SK-N-SH (cell line): ENCODE measurements at regions not wholly inside any gene's neighbourhood (a gene's known extent, or its start where the extent isn't known, plus 50 kb on each side); places are given as distances from the start of the nearest gene placed in this dataset.

Experiments used
- CTCF ChIA-PET: fragments of 300-600, 350-600 bp; formaldehyde crosslinking; extraction: SDS; loops from one replicate; lab custom pipeline; 2021; lab: Yijun Ruan, JAX
- POLR2A ChIA-PET: fragments of 350-600 bp; sonication (Branson Sonifier 250); formaldehyde crosslinking; extraction: SDS; loops from one replicate; lab custom pipeline; 2020; ENCODE audit warnings: antibody characterized with exemption, inconsistent platforms; lab: Yijun Ruan, JAX
- DNase-seq: peaks from one replicate; pipeline ENCODE4 v3.0.0; 2012
- H2AFZ ChIP-seq: fragments of 200-600 bp; sonication (generic); 2 replicates; pipeline ENCODE4 v1.8.1; 2016; ENCODE audit warnings: antibody characterized with exemption, mild to moderate bottlenecking, low read depth
- H3F3A ChIP-seq: fragments of 200-600 bp; sonication (generic); replicated peaks from 2 replicates; pipeline ENCODE3; 2016; ENCODE audit warnings: antibody characterized with exemption, mild to moderate bottlenecking; ENCODE audit not compliant: insufficient read depth
- H3K27ac ChIP-seq, 2 experiments: fragments of 200-500 bp in 1 of 2; fragments of 200-600 bp in 1 of 2; sonication (Bioruptor generic) in 1 of 2; sonication (generic), shearing (Covaris generic) in 1 of 2; 2 replicates each; pipeline versions ENCODE4 v1.5.1 to v1.6.1; 2014 to 2016; ENCODE audit warnings: low read depth in 2 of 2, inconsistent platforms in 1 of 2, low read length in 1 of 2, mild to moderate bottlenecking in 1 of 2, mixed read lengths in 1 of 2
- H3K27me3 ChIP-seq: fragments of 200-600 bp; sonication (generic), shearing (Covaris generic); 2 replicates; pipeline ENCODE4 v1.6.1; 2016; ENCODE audit warnings: mixed run types; ENCODE audit not compliant: insufficient read depth
- H3K36me3 ChIP-seq, 2 experiments: fragments of 200-500 bp in 1 of 2; fragments of 200-600 bp in 1 of 2; sonication (Bioruptor generic) in 1 of 2; sonication (generic) in 1 of 2; replicated peaks in 1 of 2; 2 replicates each; pipeline versions ENCODE3 to v1.5.1; 2014 to 2016; ENCODE audit warnings: low read length in 1 of 2, mild to moderate bottlenecking in 1 of 2; ENCODE audit not compliant: insufficient read depth in 2 of 2, control insufficient read depth in 1 of 2
- H3K4me1 ChIP-seq, 2 experiments: fragments of 200-500 bp in 1 of 2; fragments of 200-600 bp in 1 of 2; sonication (Bioruptor generic) in 1 of 2; sonication (generic), shearing (Covaris generic) in 1 of 2; 2 replicates each; pipeline versions ENCODE4 v1.5.1 to v1.6.1; 2014 to 2016; ENCODE audit warnings: low read depth in 1 of 2, low read length in 1 of 2, mixed run types in 1 of 2; ENCODE audit not compliant: insufficient read depth in 2 of 2, control insufficient read depth in 1 of 2
- H3K4me2 ChIP-seq: fragments of 200-600 bp; sonication (generic), shearing (Covaris generic); 2 replicates; pipeline ENCODE4 v1.6.1; 2017; ENCODE audit warnings: mixed run types
- H3K4me3 ChIP-seq, 2 experiments: fragments of 200-500 bp in 1 of 2; fragments of 200-600 bp in 1 of 2; sonication (Bioruptor generic) in 1 of 2; sonication (generic), shearing (Covaris generic) in 1 of 2; 2 replicates each; pipeline versions ENCODE4 v1.5.1 to v1.8.1; 2014 to 2016; ENCODE audit warnings: low read depth in 2 of 2, inconsistent platforms in 1 of 2, low read length in 1 of 2, mild to moderate bottlenecking in 1 of 2, mixed read lengths in 1 of 2, moderate library complexity in 1 of 2
- H3K79me2 ChIP-seq: fragments of 200-600 bp; sonication (generic); 2 replicates; pipeline ENCODE4 v1.8.1; 2017; ENCODE audit warnings: mild to moderate bottlenecking; ENCODE audit not compliant: insufficient read depth
- H3K9ac ChIP-seq: fragments of 200-600 bp; sonication (generic); 2 replicates; pipeline ENCODE4 v1.6.1; 2017; ENCODE audit warnings: mixed run types
- H3K9me2 ChIP-seq: fragments of 200-600 bp; sonication (generic); 2 replicates; pipeline ENCODE4 v1.6.1; 2017; ENCODE audit warnings: mixed run types
- H3K9me3 ChIP-seq: fragments of 200-600 bp; sonication (generic); 2 replicates; pipeline ENCODE4 v1.6.1; 2017; ENCODE audit warnings: mixed run types, mild to moderate bottlenecking, moderate library complexity
- H4K20me1 ChIP-seq: fragments of 200-600 bp; sonication (generic); 2 replicates; pipeline ENCODE4 v1.6.1; 2017; ENCODE audit warnings: mild to moderate bottlenecking, mixed run types; ENCODE audit not compliant: insufficient read depth
- CHD2 ChIP-seq: fragments of 150-350 bp; IDR thresholded peaks from 2 replicates; pipeline ENCODE4 v1.6.1; 2018; ENCODE audit warnings: low read length; ENCODE audit not compliant: partially characterized antibody
- CTCF ChIP-seq: fragments of 200-600 bp; sonication (generic); IDR thresholded peaks from 2 replicates; pipeline ENCODE4 v1.6.1; 2017; ENCODE audit warnings: antibody characterized with exemption, mild to moderate bottlenecking, moderate library complexity
- EP300 ChIP-seq, 2 experiments: IDR thresholded peaks; 2 replicates each; pipeline versions ENCODE4 v1.4.0 to v1.6.1; 2012; ENCODE audit warnings: borderline replicate concordance in 1 of 2, low read depth in 1 of 2, low read length in 1 of 2
- FOXJ3 ChIP-seq: sonication (generic); formaldehyde crosslinking; IDR thresholded peaks from 2 replicates; pipeline ENCODE4 v1.5.1; 2020; ENCODE audit warnings: mild to moderate bottlenecking, missing genetic modification reagents
- GABPA ChIP-seq: IDR thresholded peaks from 2 replicates; pipeline ENCODE4 v1.4.0; 2012; ENCODE audit warnings: low read depth, mild to moderate bottlenecking
- JUND ChIP-seq: IDR thresholded peaks from 2 replicates; pipeline ENCODE4 v1.4.0; 2012
- MEF2A ChIP-seq: IDR thresholded peaks from 2 replicates; pipeline ENCODE4 v1.4.0; 2012; ENCODE audit warnings: low read depth, borderline replicate concordance
- MXI1 ChIP-seq: IDR thresholded peaks from 2 replicates; pipeline ENCODE4 v1.6.1; 2012; ENCODE audit warnings: mild to moderate bottlenecking, low read depth, low read length, improper control_type of control experiment
- NFIC ChIP-seq: IDR thresholded peaks from 2 replicates; pipeline ENCODE4 v1.4.0; 2012; ENCODE audit warnings: borderline replicate concordance
- NRF1 ChIP-seq: IDR thresholded peaks from 2 replicates; pipeline ENCODE4 v1.6.1; 2012; ENCODE audit warnings: low read depth, mild to moderate bottlenecking, low read length
- POLR2AphosphoS5 ChIP-seq: IDR thresholded peaks from 2 replicates; pipeline ENCODE4 v1.6.1; 2012; ENCODE audit warnings: low read depth, low read length
- RAD21 ChIP-seq: IDR thresholded peaks from 2 replicates; pipeline ENCODE4 v1.6.1; 2012; ENCODE audit warnings: mild to moderate bottlenecking, low read length
- RCOR1 ChIP-seq: fragments of 150-350 bp; IDR thresholded peaks from 2 replicates; pipeline ENCODE4 v1.6.1; 2017; ENCODE audit warnings: antibody characterized with exemption, low read length
- RFX5 ChIP-seq: IDR thresholded peaks from 2 replicates; pipeline ENCODE4 v1.6.1; 2012; ENCODE audit warnings: mild to moderate bottlenecking, improper control_type of control experiment, low read length
- RXRA ChIP-seq: IDR thresholded peaks from 2 replicates; pipeline ENCODE4 v1.4.0; 2012; ENCODE audit warnings: low read depth, mild to moderate bottlenecking, borderline replicate concordance
- SIN3A ChIP-seq: IDR thresholded peaks from 2 replicates; pipeline ENCODE4 v1.6.1; 2012; ENCODE audit warnings: low read depth, mild to moderate bottlenecking, low read length, moderate library complexity, borderline replicate concordance
- SMC3 ChIP-seq: IDR thresholded peaks from 2 replicates; pipeline ENCODE4 v1.6.1; 2012; ENCODE audit warnings: low read depth, low read length, improper control_type of control experiment
- TAF1 ChIP-seq: IDR thresholded peaks from 2 replicates; pipeline ENCODE4 v1.6.1; 2012; ENCODE audit warnings: low read depth, mild to moderate bottlenecking, low read length, moderate library complexity, borderline replicate concordance
- TEAD4 ChIP-seq: IDR thresholded peaks from 2 replicates; pipeline ENCODE4 v1.4.0; 2012; ENCODE audit warnings: mild to moderate bottlenecking, borderline replicate concordance; ENCODE audit not compliant: insufficient read depth
- USF1 ChIP-seq: IDR thresholded peaks from 2 replicates; pipeline ENCODE4 v1.4.0; 2012; ENCODE audit warnings: low read depth, borderline replicate concordance
- YY1 ChIP-seq: IDR thresholded peaks from 2 replicates; pipeline ENCODE4 v1.4.0; 2012; ENCODE audit warnings: low read depth, mild to moderate bottlenecking
- ZBTB33 ChIP-seq: IDR thresholded peaks from 2 replicates; pipeline ENCODE4 v1.4.0; 2012; ENCODE audit warnings: low read depth, borderline replicate concordance
- WGBS: methylation state at CpG from one replicate; pipeline ENCODE4 v1.1.6; 2017; ENCODE audit warnings: low lambda C conversion rate; 5-methylcytosine and 5-hydroxymethylcytosine counted together
- TF ChIP-seq, protein P1 (sequence below): IDR thresholded peaks from 2 replicates; pipeline ENCODE4 v1.4.0; 2012; ENCODE audit warnings: low read depth

DNA sequence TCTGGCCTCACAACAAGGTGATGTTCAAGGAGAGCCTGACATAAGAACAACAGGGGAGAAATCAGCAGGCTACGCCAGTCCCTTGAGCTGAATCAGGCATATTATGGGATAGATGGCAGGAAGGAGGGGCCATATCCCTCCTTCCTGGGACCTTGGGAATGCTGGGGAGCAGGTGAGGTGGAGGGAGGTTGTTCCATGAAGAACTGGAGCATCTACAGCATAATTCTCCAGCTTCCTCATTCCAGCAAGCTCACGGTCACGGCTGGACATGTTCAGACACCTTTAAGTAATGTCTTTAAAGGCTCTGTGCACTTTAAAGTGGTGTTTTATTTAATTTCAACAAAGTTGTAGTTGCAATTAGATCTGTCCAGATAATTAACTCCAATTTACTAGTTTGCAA lies 780.5 kb downstream of the TYW1 start:
- POLR2A ChIA-PET: no interaction called here
- no peaks in the 10 kb centered on the region for H3F3A ChIP-seq
- H3K4me3 ChIP-seq: no peak overlapping the region
- DNase-seq: no peak
- CTCF ChIA-PET: interaction anchor here (0.9 to 2.4 kb wide), 6 partner anchors 10 to 405 kb away, joined by 3 to 10 read pairs (median 5); no protein-coding TSS in a partner anchor
- peaks cover 4% of the 10 kb centered on the region; the same call in 1 of the 2 replicates for H3K9me3 ChIP-seq
- H4K20me1 ChIP-seq: no peaks in the 10 kb centered on the region
- H3K27me3 ChIP-seq: no peaks in the 10 kb centered on the region
- H3K27ac ChIP-seq: no peak overlapping the region; a peak in 1 of 4 replicates
- no peak overlapping the region for H3K9ac ChIP-seq
- peaks cover 0 to 11% of the 10 kb centered on the region in 2 experiments; a peak in 1 of 4 replicates for H3K4me1 ChIP-seq
- no peaks in the 10 kb centered on the region for H3K9me2 ChIP-seq
- H3K4me2 ChIP-seq: no peak overlapping the region
- H3K79me2 ChIP-seq: no peaks in the 10 kb centered on the region
- TF ChIP-seq TAF1 (no peak), CTCF (no peak), EP300 (IDR thresholded peaks at IDR 0.05; ENCODE audit: borderline replicate concordance in 1 of 2, low read depth in 1 of 2, low read length in 1 of 2) (no peak), SIN3A (no peak), SMC3 (no peak), RXRA (no peak), CHD2 (no peak), RAD21 (no peak), ZBTB33 (no peak), RFX5 (no peak), GABPA (no peak), TEAD4 (no peak)
- TF ChIP-seq, protein P1, sequence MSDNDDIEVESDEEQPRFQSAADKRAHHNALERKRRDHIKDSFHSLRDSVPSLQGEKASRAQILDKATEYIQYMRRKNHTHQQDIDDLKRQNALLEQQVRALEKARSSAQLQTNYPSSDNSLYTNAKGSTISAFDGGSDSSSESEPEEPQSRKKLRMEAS: no peak
- H2AFZ ChIP-seq: no peak overlapping the region
- WGBS: 60% methylated on average over 3 of the region's 3 CpGs
- H3K36me3 ChIP-seq: no peaks in the 10 kb centered on the region

- H4K20me1 ChIP-seq: no peaks in the 10 kb centered on the region
- H3K27me3 ChIP-seq: no peaks in the 10 kb centered on the region
- no peak overlapping the region for H3K27ac ChIP-seq
- no peaks in the 10 kb centered on the region for H3K79me2 ChIP-seq
- CTCF ChIA-PET: interaction anchor here (0.5 to 1.2 kb wide), 4 partner anchors 11 to 403 kb away, joined by 3 to 7 read pairs (median 5); no protein-coding TSS in a partner anchor
- no peak for DNase-seq
- POLR2A ChIA-PET: no interaction called here
- WGBS: 29% methylated on average over 7 of the region's 7 CpGs
- H2AFZ ChIP-seq: no peak overlapping the region
- no peak overlapping the region for H3K9ac ChIP-seq
- H3K4me3 ChIP-seq: no peak overlapping the region
- peaks cover 0 to 6% of the 10 kb centered on the region in 2 experiments; a peak in 1 of 4 replicates for H3K4me1 ChIP-seq
- no peak overlapping the region for H3K4me2 ChIP-seq
- H3K9me2 ChIP-seq: no peaks in the 10 kb centered on the region
- H3K9me3 ChIP-seq: peaks cover 8% of the 10 kb centered on the region; the same call in 1 of the 2 replicates
- H3F3A ChIP-seq: no peaks in the 10 kb centered on the region
- H3K36me3 ChIP-seq: no peaks in the 10 kb centered on the region
- TF ChIP-seq GABPA: no peak
- no peak for TF ChIP-seq NFIC
- TF ChIP-seq POLR2AphosphoS5: no peak
- TF ChIP-seq FOXJ3 (CRISPR knock-in tag): no peak
- TF ChIP-seq NRF1: no peak
- no peak for TF ChIP-seq RCOR1
- TF ChIP-seq RXRA: no peak
- TF ChIP-seq, protein P1: no peak
- TF ChIP-seq JUND: no peak
- no peak for TF ChIP-seq RFX5
- TF ChIP-seq EP300 (IDR thresholded peaks at IDR 0.05; ENCODE audit: borderline replicate concordance in 1 of 2, low read depth in 1 of 2, low read length in 1 of 2): no peak
- TF ChIP-seq CHD2: no peak
- no peak for TF ChIP-seq USF1
- TF ChIP-seq YY1: no peak
- TF ChIP-seq MXI1: no peak
- no peak for TF ChIP-seq MEF2A
These were observed 785.2 kb downstream of the TYW1 start for GRCh38 chr7:67781841-67782240.
